SJSA1 (cell line): ENCODE measurements at regions not wholly inside any gene's neighbourhood (a gene's known extent, or its start where the extent isn't known, plus 50 kb on each side); places are given as distances from the start of the nearest gene placed in this dataset.
"Not testable (repeated sequence)": the region's sequence is repeated elsewhere in the genome, so short reads cannot be mapped to it uniquely, and the experiment has no call there.

Experiments used
- DNase-seq, 2 experiments: peaks; one replicate each; pipeline ENCODE4 v3.0.0-alpha.2; 2015 to 2020; ENCODE audit warnings: low spot score in 2 of 2, low read depth in 1 of 2
- H3K27ac ChIP-seq: fragments of 250-450 bp; sonication (Bioruptor Pico); 2 replicates; pipeline ENCODE4 v1.5.1; 2020; ENCODE audit warnings: mild to moderate bottlenecking, moderate library complexity
- H3K27me3 ChIP-seq: fragments of 250-450 bp; sonication (Bioruptor Pico); replicated peaks from 2 replicates; pipeline ENCODE4 v1.5.1; 2020; ENCODE audit warnings: mild to moderate bottlenecking, moderate library complexity
- H3K36me3 ChIP-seq: fragments of 250-450 bp; sonication (Bioruptor Pico); 2 replicates; pipeline ENCODE4 v1.5.1; 2020; ENCODE audit warnings: mild to moderate bottlenecking
- H3K4me1 ChIP-seq: fragments of 250-450 bp; sonication (Bioruptor Pico); replicated peaks from 2 replicates; pipeline ENCODE4 v1.6.1; 2021; ENCODE audit warnings: mild to moderate bottlenecking
- H3K4me3 ChIP-seq: fragments of 250-450 bp; sonication (Bioruptor Pico); 2 replicates; pipeline ENCODE4 v1.5.1; 2020; ENCODE audit warnings: mild to moderate bottlenecking
- H3K9me3 ChIP-seq: fragments of 250-450 bp; sonication (Bioruptor Pico); replicated peaks from 2 replicates; pipeline ENCODE4 v1.5.1; 2020; ENCODE audit warnings: mild to moderate bottlenecking

DNA sequence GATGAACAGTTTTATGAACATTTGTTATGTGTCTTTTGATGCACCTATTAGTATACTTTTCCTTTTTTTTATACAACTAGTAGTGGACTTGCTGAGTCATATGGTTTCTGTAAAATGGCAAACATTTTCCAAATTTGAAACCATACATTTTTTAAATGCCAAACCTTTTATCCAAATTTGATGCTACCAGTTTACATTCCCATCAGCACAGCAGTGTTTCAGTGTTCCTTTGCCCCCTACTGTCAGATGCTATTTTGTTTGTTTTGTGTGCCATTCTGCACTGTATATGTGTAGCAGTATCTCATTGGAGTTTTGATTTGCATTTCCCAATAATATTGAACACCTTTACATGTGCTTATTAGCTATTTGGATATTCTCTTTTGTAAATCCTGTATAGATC is 219.4 kb downstream of the TANC2 start:
- no peak for DNase-seq

GRCh38 chr17:63189082-63189481 is 223.0 kb downstream of the TANC2 start:
- H3K27me3 ChIP-seq, result no peaks in the 10 kb centered on the region
- no peaks in the 10 kb centered on the region for H3K4me1 ChIP-seq
- H3K4me3 ChIP-seq, result no peak overlapping the region
- H3K36me3 ChIP-seq, result 0 out of 2 replicates have a peak, but pooled peaks cover 2% of the 10 kb centered on the region
- H3K27ac ChIP-seq, result no peak overlapping the region
- no peaks in the 10 kb centered on the region for H3K9me3 ChIP-seq
- no peak for DNase-seq

More for the DNA sequence above, 219.4 kb downstream of the TANC2 start:
- H3K27me3 ChIP-seq, result no peaks in the 10 kb centered on the region
- H3K4me3 ChIP-seq, result no peak overlapping the region
- no peaks in the 10 kb centered on the region for H3K36me3 ChIP-seq
- H3K9me3 ChIP-seq, result no peaks in the 10 kb centered on the region
- H3K4me1 ChIP-seq, result no peaks in the 10 kb centered on the region
- no peak overlapping the region for H3K27ac ChIP-seq

- DNase-seq, result no peak
- no peak overlapping the region for H3K27ac ChIP-seq
- no peaks in the 10 kb centered on the region for H3K4me1 ChIP-seq
- H3K4me3 ChIP-seq, result no peak overlapping the region
- H3K9me3 ChIP-seq, result no peaks in the 10 kb centered on the region
- 0 out of 2 replicates have a peak, but pooled peaks cover 5% of the 10 kb centered on the region for H3K36me3 ChIP-seq
- no peaks in the 10 kb centered on the region for H3K27me3 ChIP-seq
These were observed 223.9 kb downstream of the TANC2 start for GRCh38 chr17:63189930-63190329.

GRCh38 chr17:63190821-63191370 is 224.9 kb downstream of the TANC2 start:
- no peak for DNase-seq
- Histone ChIP-seq H3K4me1 (no peaks in the 10 kb centered on the region), H3K9me3 (no peaks in the 10 kb centered on the region), H3K27ac (no peak overlapping the region), H3K36me3 (0 out of 2 replicates have a peak, but pooled peaks cover 5% of the 10 kb centered on the region), H3K4me3 (no peak overlapping the region), H3K27me3 (no peaks in the 10 kb centered on the region)

GRCh38 chr17:63191610-63192009 is 225.6 kb downstream of the TANC2 start:
- Histone ChIP-seq H3K9me3 (no peaks in the 10 kb centered on the region), H3K36me3 (0 out of 2 replicates have a peak, but pooled peaks cover 5% of the 10 kb centered on the region), H3K27ac (no peak overlapping the region), H3K4me3 (no peak overlapping the region), H3K27me3 (no peaks in the 10 kb centered on the region), H3K4me1 (no peaks in the 10 kb centered on the region)
- no peak for DNase-seq

DNA sequence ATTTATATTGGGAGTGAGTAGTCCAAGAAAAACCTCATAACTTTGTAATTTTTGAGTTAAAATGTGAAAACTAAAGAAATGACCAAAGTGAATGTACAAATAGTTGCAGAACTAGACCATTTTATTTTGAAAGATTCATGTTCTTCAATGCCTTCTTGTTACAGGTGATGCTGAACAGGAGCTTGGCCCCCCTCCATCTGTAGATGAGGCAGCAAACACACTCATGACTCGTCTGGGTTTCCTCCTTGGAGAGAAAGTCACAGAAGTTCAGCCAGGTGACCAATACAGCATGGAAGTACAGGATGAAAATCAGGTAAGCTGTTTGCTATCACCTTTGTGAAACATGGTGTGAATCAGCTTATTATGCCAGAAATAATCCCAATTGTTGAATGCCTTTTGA is 227.8 kb downstream of the TANC2 start:
- no peaks in the 10 kb centered on the region for H3K9me3 ChIP-seq
- 0 out of 2 replicates have a peak, but pooled peaks cover 5% of the 10 kb centered on the region for H3K36me3 ChIP-seq
- H3K27me3 ChIP-seq, result no peaks in the 10 kb centered on the region
- no peaks in the 10 kb centered on the region for H3K4me1 ChIP-seq
- no peak for DNase-seq
- H3K4me3 ChIP-seq, result no peak overlapping the region
- no peak overlapping the region for H3K27ac ChIP-seq

DNA sequence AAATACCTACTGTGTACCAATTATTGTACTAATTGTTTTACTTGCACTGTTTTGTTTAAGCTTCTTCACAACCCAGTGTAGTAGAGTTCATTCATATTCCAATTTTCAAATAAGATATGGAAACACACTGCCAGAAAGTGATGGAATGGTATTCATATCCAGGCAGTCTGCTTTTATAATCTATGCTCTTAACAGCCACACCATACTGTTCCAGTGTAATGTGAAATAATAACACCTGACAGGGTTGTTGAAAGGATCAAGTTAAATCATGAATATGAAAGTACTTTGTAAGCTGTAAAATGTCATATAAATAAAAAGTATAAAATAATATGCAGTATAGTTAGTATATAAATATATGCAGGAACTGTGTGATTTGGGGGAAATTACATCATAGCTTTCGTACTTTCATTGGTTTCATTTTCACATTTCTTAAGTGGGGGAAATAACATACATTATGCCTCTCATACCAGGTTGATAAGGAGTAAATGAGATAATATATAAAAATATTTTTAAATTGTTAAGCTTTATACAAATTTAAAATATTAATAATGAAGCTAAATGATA is 230.8 kb downstream of the TANC2 start:
- H3K27me3 ChIP-seq, result no peaks in the 10 kb centered on the region
- DNase-seq, result no peak
- H3K9me3 ChIP-seq, result no peaks in the 10 kb centered on the region
- no peak overlapping the region for H3K4me3 ChIP-seq
- 0 out of 2 replicates have a peak, but pooled peaks cover 5% of the 10 kb centered on the region for H3K36me3 ChIP-seq
- H3K4me1 ChIP-seq, result no peaks in the 10 kb centered on the region
- no peak overlapping the region for H3K27ac ChIP-seq

GRCh38 chr17:63203652-63204051 is 237.6 kb downstream of the TANC2 start:
- H3K4me3 ChIP-seq, result no peak overlapping the region
- H3K27me3 ChIP-seq, result no peaks in the 10 kb centered on the region
- H3K9me3 ChIP-seq, result no peaks in the 10 kb centered on the region
- H3K36me3 ChIP-seq, result no peaks in the 10 kb centered on the region
- H3K27ac ChIP-seq, result no peak overlapping the region
- no peak for DNase-seq
- no peaks in the 10 kb centered on the region for H3K4me1 ChIP-seq

- Histone ChIP-seq H3K27ac (no peak overlapping the region), H3K4me3 (no peak overlapping the region), H3K9me3 (no peaks in the 10 kb centered on the region), H3K36me3 (no peaks in the 10 kb centered on the region), H3K4me1 (no peaks in the 10 kb centered on the region), H3K27me3 (no peaks in the 10 kb centered on the region)
- no peak for DNase-seq
These were observed 224.2 kb downstream of the CYB561 start for GRCh38 chr17:63221939-63222338.

DNA sequence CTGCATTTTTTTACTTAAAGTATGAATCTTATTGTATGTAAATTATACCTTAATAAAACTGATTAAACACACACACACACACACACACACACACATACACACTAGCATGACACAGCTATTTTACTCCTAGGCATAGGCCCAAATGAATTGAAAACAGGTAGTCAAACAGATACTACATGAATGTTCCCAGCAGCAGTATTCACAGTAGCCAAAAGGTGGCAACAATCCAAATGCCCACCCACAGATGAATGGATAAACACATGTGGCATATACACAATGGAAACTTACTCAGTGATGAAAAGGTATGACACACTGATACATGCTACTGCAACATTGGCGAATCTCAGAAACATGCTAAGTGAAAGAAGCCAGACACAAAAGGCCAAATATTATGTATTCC is 223.5 kb downstream of the CYB561 start:
- H3K27me3 ChIP-seq, result no peaks in the 10 kb centered on the region
- no peaks in the 10 kb centered on the region for H3K4me1 ChIP-seq
- no peak overlapping the region for H3K4me3 ChIP-seq
- H3K36me3 ChIP-seq, result no peaks in the 10 kb centered on the region
- peak in 1 of 2 experiments; percentile 9 for DNase-seq
- no peak overlapping the region for H3K27ac ChIP-seq
- H3K9me3 ChIP-seq, result no peaks in the 10 kb centered on the region

- no peaks in the 10 kb centered on the region for H3K27me3 ChIP-seq
- no peaks in the 10 kb centered on the region for H3K36me3 ChIP-seq
- no peaks in the 10 kb centered on the region for H3K9me3 ChIP-seq
- H3K4me3 ChIP-seq, result no peak overlapping the region
- H3K27ac ChIP-seq, result no peak overlapping the region
- no peaks in the 10 kb centered on the region for H3K4me1 ChIP-seq
- DNase-seq, result no peak
These were observed 222.7 kb downstream of the CYB561 start for GRCh38 chr17:63223212-63223911.

GRCh38 chr17:63224644-63225043 is 221.5 kb downstream of the CYB561 start:
- DNase-seq, result no peak
- no peak overlapping the region for H3K4me3 ChIP-seq
- no peaks in the 10 kb centered on the region for H3K27me3 ChIP-seq
- no peaks in the 10 kb centered on the region for H3K9me3 ChIP-seq
- H3K4me1 ChIP-seq, result no peaks in the 10 kb centered on the region
- no peaks in the 10 kb centered on the region for H3K36me3 ChIP-seq
- no peak overlapping the region for H3K27ac ChIP-seq

DNA sequence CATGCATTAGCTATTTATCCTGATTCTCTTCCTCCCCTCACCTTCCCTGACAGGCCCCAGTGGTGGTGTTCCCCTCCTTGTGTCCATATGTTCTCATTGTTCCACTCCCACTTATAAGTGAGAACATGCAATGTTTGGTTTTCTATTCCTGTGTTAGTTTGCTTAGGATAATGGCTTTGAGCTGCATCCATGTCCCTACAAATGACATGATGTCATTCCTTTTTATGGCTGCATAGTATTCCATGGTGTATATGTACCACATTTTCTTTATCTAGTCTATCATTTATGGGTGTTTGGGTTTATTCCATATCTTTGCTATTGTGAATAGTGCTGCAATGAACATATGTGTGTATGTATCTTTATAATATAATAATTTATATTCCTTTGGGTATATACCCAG is 219.4 kb downstream of the CYB561 start:
- not testable (repeated sequence) for H3K4me1 ChIP-seq, H3K4me3 ChIP-seq, H3K27me3 ChIP-seq, H3K27ac ChIP-seq, DNase-seq, H3K9me3 ChIP-seq, H3K36me3 ChIP-seq

GRCh38 chr17:63231015-63231620 is 215.0 kb downstream of the CYB561 start:
- H3K27me3 ChIP-seq, H3K9me3 ChIP-seq, H3K4me1 ChIP-seq, H3K36me3 ChIP-seq, H3K27ac ChIP-seq, H3K4me3 ChIP-seq, DNase-seq: not testable (repeated sequence)
